ENCODE measurements at regions not wholly inside any gene's neighbourhood (a gene's known extent, or its start where the extent isn't known, plus 50 kb on each side); places are given as distances from the start of the nearest gene placed in this dataset.
"Not testable (repeated sequence)": the region's sequence is repeated elsewhere in the genome, so short reads cannot be mapped to it uniquely, and the experiment has no call there.

DNA sequence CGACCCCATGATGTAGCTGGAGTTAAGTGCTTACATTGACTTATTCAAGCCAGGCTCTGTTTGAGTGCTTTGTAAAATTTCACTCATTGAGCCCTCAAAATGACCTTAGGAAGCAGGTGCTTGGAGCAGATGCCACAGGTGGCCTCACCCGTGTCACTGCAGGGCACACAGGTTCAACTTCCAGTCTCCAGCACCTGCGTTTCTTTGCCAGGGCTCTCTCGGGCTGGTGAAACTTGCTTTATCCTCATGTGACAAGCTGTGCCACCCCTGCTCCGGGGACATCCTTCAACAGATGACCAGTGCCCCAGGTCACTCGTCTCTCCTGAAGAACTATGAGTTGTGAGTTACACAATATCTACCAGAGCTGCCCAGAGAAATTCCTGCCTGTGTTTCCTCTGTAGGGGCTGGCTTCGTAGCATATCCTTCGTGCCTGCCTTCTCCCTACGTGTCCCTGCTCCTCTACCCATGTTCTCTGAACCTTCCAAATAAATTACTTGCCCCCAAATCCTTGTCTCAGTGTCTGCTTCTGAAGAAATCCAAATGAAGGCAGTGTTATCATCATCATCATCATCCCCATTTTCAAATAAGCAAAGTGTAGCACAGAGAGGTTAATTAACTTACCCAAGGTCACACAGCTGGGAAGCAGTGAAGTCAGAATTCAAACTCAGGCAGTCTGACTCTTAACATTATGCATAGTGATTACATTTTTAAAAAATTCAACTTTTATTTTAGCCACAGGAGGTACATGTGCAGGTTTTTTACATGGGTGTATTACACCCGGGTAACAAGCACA, 352.5 kb downstream of the NPIPA8 start:
- DNase-seq (ENCODE audit: low spot score) = no peak

DNA sequence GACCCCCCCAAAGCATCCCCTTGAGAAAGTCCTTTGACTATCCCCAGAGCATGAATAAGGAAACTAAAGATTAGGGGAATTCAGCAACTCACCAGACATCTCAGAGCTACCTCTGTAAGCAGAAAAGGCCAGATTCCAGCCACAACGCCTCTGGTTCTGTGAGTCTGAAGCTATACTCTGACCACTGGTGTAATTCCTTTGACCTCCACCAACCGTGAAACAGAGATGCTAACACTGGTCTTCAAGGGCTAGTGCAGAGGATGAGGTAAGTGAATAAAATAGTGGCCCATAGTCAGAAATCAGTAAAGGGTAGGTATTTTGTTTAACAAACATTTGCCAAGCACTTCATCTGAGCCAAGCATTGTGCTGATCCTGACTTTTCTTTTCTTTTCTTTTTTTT, 353.4 kb downstream of the NPIPA8 start:
- no peak for DNase-seq (ENCODE audit: low spot score)

DNA sequence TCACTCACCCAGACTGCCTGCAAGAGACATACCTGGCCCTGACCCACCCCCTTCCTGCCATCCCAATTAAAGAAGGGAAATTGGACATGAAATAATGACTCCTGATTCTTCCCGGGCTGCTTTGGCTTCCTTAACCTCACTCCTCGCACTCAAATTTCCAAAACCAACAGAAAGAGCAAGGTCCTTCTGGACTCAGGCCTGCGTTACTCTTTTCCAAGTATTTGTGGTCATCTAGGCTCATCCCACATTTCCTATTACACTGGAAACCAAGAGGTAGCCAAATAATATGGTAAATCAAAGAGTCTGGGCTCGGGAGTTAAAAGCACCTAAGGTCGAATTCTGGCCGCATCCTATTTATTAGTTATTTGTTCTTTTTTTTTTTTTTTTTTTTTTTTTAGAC, 359.3 kb downstream of the NPIPA8 start:
- DNase-seq (ENCODE audit: low spot score) = no peak

DNA sequence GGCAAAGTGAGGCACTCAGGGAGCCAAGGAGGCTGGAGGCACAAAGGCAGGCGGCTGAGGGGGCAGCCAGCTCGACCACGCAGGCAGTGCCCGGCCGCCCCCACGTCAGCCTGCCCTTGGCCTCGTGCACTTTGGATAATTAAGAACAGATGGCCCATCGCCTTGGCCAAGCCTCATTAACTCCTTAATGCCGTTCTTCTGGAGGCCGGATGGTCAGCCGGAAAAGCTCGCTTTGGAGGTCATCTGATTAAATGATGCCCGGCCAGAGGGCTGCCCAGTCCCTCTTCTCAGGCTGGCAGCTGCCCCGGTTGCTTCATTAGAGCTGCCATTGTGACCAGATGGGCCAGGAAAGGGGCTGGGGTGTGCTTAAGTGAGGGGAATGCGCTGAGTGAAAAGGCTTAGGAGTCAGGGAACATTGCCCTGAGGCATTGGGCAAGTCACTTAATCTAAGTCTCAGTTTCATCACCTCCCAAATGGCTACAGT, 364.0 kb downstream of the NPIPA8 start:
- no peak for DNase-seq (ENCODE audit: low spot score)

DNA sequence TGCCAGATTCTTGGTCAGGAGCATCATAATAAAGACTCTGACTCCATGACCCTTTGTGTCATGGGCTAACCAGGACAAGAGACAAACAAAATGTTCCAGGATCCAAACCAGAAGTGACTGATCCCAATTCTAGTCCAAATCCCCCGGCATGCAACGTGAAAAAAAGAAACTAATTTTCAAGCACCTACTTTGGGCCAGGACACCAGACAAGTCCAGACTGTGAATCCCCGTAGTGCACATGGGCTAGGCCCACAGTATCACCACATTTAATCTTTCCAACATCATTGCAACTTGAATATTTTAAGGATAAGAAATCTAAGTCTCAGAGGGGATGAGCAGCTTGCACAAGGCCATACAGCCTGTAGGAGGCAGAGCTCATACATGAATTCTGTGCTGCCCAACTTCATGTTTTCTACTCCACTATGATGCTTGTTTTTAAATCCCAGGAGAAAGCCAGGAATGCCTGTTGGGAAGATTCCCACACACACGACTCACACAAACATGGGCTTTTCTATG, 365.7 kb downstream of the NPIPA8 start:
- DNase-seq (ENCODE audit: low spot score) = no peak

DNA sequence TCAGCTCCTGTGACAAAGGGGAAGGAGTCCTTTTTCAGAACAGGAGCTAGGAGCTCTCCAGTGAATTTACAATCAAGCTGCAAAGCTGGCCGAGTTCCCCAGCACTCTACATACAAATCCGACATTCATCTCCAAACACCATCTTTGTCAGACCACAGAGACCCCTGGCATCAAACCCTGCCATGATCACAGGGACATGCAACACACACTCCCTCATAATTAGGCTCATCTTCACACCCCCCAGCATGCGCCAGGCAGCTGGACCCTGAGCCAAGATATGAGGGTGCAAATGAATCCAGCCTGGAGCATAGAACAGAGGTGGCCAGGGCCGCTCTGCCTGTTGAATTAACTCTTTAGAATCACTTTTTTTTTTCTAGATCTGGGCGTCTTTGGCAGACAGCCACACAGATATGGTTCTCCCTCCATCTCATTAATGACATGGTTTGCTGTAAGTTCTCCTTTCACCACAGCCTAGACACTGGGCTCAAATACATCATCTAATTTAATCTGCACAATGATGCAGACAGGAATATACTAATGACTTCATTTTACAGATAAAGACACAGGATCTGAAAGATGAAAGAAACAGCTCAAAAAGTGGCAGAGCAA, 366.3 kb downstream of the NPIPA8 start:
- no peak for DNase-seq (ENCODE audit: low spot score)

DNA sequence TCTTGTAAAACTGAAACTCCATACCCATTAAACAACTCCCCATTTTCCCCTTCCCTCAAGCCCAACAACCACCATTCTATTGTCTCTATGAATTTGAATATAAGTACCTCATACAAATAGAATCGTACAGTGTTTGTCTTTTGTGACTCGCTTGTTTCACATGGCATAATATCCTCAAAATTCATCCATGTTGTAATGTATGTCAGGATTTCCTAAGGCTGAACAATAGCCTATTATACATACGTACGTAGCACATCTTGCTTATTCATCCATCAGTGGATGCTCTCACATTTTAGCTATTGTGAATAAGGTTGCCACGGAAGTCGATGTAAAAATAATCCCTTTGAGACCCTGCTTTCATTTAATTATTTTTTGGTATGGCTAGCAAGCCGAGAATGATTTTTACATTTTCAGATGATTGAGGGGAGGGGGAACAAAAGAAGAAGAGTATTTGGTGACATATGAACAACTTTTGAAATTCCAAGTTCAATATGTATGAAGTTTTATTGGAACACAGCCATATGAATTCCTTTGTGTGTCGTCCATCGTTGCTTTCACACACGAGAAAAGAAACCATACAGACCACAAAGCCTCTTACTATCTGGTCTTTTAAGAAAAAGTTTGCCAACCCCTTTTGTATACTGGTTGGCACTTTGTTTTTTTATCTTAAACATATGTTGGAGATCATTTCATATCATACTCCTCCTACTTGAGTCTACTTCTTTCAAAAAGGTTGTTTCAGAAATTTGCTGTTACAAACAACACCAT, 371.2 kb downstream of the NPIPA8 start:
- no peak for DNase-seq (ENCODE audit: low spot score)

DNA sequence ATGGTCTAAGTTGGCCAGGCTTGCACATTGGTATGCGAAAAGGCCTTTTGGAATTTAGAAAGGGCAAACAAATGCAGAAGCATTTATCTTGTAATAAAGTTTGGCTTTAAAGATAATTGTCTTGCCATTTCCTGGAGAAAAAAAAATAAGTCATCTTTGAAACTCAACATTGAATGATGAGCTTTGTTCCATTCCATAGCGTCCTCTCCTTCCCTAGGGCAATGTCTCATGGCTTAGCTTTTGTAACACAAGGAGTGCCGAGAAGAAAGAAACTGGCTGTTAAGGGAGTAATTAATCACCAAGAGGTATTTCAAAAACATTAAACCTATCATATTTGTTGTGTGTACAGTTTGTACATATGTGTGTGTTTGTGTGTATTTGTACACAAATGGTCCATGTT, 372.3 kb downstream of the NPIPA8 start:
- DNase-seq (ENCODE audit: low spot score) = no peak

DNA sequence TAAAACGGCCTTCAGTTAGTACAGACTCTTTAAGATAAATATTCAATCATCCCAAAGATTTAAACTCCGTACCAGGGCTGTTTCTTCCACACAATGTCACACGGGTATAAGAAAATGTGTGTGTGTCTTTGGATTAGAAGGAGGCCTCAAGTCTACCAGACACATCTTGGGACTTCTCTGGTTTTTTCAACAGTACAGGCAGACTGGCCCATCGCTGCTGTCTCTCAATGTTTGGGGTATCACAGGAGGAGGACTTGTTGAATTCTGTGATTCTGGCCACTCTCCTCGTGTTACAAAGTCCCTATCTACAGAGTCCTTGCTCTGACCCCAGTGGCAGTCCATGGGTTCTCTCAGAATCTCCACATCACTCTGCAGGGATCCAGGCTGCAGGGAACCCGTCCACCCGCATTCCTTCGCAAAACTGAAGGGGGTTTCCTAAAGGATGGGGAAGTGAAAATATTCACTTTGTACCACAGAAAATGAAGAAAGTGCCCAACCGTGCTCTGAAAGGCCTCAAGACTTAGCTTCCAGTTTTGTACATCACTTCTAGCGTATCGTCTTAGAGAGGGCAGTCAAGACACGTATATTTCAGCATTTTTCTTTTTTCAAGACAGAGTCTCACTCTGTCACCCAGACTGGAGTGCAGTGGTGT, 373.2 kb downstream of the NPIPA8 start:
- DNase-seq (ENCODE audit: low spot score) = no peak

DNA sequence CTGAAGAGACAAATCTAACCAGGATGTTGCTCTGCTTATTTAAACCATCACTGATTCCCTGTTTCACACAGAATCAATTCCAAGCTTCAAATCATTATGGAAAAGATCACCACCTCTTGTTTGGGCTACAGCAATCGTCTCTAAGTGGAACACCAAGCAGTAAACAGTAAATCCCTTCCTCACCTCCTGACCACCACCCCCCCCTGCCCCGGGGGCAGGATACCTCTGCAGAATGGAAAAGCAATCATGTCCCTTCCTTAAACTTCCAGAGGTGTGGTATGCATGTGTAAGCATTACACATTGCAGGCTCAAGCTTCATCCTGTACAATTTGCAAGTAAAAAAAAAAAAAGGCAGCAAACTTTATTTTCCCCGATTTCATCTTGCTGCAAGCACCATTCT, 373.8 kb downstream of the NPIPA8 start:
- no peak for DNase-seq (ENCODE audit: low spot score)

DNA sequence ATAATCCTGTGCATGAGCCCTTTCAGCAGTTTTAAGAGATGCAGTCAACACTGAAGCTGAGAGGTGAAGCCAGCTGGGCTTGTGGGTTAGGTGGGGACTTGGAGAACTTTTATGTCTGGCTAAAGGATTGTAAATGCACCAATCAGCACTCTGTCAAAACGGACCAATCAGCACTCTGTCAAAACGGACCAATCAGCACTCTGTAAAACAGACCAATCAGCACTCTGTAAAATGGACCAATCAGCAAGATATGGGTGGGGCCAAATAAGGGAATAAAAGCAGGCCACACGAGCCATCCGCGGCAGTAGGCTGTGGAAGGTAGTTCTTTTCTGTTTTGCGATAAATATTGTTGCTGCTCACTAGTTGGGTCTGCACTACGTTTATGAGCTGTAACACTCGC, 374.7 kb downstream of the NPIPA8 start:
- DNase-seq (ENCODE audit: low spot score) = not testable (repeated sequence)

DNA sequence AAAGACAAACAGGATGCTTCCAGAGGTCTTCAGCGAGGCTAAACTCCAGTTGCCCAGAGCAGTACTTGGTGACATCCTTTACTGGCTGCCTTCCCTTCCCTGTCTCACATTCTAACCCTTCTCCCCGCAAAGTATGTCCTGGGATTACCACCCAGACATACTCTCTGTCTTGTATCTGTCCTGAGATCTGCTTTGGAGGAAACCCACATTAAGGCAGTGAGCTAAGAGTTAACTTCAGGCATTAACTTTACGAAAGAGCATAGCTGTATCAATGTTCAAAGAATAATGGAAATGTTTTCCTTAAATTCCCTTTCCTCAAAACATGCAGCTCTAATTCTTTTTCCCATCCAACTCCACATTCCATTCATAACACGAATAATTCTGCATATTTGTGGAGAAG, 385.2 kb downstream of the NPIPA8 start:
- DNase-seq (ENCODE audit: low spot score) = no peak

DNA sequence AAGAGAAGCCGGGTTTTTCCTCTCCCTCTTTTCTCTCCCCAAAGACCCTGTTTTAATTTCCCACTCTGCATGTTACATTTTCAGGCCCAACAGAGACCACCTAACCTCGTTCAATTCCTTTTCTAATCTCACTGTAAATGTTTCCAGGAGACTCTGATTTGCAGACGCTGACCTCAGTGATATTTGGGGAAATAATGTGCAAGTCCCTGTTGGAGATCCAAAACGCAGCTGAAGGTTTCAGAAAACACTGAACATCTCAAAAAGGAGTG, 386.6 kb downstream of the NPIPA8 start:
- no peak for DNase-seq (ENCODE audit: low spot score)

DNA sequence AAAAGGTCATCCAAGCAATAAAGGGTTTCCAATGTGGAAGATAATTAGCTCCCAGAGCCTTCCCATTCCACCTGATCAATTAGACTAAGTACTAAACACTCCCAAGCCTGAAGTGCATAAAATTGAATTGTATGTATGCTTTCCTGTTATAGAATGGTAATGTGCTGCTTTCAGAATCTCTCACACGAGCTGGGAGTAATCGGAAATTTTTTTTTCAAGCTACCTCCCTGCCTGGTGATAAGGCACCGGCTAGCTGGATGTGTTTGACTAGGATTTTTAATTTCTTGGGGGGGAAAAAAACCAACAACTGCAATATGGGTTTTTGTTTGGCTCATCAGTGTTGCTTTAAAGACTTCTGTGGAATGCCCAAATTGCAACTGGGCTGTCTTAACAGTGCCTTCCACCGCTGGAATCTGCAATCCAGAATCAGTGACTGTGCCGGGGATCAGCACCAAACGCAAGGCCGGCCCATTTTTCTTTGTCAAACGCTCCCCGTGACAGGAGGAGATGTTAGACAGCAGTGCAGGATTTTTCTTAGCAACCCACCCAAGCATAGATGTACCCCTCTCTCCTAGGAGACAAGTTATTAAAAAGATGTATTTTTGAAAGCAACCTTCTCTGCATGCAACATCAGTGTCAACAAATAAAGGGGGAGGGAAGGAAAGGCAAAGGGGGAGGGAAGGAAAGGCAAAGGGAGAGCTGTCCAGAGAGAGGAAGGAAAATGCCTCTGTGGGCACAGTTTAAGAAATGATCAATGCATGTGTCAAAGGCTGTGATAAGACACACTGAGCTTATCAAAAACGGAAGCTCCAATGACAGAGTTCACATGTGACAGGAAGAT, 387.2 kb downstream of the NPIPA8 start:
- no peak for DNase-seq (ENCODE audit: low spot score)

DNA sequence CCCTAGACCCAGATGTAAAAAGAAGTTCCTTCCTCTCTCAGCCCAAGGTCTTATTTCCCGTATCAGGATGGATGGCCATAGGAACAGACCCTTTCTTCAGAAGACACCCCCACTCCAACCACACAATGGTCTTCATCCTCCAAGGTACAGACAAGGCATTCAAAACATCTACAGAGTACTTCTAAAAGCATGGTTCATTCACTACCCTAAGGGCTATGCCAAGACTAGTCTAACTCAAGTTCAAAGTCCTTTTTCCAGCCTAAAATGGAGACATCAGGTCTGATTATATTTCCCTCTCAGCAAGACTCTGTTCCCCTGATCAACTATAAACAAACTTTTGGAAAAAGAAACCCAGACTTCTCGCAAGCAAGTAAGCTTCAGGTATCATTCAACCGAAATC, 388.9 kb downstream of the NPIPA8 start:
- no peak for DNase-seq (ENCODE audit: low spot score)

DNA sequence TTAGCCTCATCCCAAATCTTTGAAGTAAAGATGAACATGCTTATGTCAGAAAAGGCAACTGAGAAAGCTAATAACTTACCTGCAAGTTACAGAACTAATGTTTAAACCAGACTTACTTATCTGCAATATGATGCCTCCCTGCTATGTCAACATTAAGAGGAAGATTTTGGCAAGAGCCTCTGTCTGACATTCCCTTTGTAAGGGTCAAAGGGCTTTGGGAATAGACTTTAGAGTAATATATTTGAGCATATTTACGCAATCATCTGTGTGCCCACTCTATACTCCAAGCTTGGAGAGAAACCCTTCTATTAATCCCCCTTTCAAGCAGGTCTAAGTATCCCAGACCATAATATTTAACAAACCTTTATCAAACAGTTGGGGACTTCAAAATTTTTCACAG, 389.4 kb downstream of the NPIPA8 start:
- no peak for DNase-seq (ENCODE audit: low spot score)

DNA sequence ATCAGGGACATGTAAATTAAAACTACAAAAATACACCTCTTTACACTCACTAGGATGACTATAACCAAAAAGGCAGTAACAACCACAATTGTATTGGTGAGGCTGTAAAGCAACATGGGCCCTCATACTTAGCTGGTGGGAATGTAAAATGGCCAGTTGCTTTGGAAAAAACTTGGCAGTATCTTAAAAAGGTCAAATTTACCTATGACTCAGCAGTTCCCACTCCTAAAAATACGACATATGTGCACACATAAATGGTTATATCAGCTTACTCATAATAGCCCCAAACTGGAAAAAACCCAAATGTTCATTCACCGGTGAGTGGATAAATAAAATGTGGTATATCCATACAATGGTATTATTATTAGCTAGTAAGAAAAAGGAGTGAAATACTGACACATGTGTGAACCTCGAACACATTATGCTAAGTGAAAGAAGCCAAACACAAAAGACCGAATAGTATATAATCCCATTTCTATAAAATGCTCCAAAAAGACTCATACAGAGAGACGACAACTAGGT, 391.4 kb downstream of the NPIPA8 start:
- no peak for DNase-seq (ENCODE audit: low spot score)

DNA sequence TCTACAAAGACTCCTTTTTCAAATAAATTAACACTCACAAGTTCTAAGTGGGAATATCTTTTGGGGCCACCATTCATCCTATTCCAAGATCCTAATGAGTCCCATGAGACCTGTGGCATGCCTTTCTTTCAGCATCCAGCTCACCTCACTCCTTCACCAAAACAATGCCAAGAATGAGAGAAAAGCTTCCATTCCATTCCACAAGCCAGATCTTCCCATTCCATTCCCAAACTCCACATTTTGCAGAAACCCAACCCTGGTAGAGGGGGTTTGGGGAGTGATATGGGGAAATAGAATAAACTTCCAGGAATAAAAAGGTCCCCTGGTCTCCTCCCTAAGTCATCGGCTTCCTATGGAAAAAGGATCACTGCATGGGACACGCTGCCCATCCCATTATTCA, 392.2 kb downstream of the NPIPA8 start:
- peak; percentile 14 for DNase-seq (ENCODE audit: low spot score)

DNA sequence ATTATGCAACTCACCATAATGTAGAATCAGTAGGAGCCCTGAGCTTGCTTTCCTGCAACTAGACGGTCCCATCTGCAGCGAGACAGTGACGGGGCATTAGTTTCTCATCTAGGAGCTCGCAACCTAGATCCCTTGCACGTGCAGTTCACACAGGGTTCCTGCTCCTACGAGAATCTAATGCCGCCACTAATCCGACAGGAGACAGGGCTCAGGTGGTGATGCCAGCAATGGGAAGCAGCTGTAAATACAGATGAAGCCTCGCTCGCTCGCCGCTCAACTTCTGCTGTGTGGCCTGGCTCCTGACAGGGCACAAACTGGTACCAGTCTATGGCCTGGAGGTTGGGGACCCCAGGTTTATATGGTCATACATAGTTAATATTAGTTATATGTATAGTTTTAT, 394.5 kb downstream of the NPIPA8 start:
- DNase-seq (ENCODE audit: low spot score) = no peak

DNA sequence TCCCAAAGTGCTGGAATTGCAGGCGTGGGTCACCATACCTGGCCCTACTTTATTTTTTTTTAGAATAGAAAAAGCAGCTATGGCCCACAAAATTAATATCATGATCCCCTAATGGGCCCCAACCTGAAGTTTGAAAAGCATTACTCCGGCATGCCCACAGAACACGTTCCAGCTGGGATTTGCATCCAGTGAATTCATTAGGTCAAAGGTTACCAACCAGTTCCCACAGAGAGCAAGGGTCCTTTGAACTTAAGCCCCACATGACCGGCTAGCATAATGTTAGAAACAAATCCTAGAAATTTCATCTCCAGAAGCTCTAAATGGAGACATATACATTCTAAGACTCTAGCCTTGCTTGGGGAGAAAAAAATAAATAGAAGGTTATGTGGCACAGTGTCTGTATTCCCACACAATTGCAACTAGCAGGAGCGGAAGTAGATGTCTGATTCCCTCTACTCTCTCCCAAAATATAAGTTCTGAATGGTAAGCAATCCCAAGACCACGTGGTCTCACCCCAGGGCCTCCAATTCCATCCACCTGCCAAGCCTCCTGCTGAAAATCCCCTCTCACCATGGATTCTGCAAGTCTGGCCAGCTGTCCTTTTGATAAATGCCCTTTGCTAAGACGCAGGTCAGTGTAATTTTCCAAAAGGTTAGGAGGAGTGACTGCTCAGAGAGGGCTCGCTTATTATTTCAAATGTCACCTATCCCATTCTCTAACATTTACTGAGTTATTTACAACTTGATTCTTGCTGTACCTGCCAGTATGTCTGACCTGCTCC, 395.8 kb downstream of the NPIPA8 start:
- no peak for DNase-seq (ENCODE audit: low spot score)

DNA sequence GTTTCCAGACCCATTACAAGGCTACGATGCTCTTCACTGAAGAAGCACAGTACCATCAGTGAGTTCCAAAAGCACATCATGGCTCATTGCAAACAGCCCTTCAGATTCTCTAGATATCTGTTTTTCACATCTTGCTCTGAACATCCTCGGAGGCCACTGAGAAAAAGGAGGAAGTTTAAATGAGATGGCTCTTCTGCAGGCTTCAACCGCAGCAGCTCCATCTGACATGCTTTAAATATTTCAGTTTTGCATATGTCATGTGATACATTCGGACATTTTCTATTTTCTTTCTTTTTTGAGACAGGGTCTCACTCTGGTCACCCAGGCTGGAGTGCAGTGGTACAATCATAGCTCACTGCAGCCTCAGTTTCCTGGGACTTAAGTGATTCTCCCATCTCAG, 396.8 kb downstream of the NPIPA8 start:
- no peak for DNase-seq (ENCODE audit: low spot score)

Measured in iPS-NIHi11 (cell line).